Epithelial cell of esophagus (primary cell): ENCODE measurements at regions not wholly inside any gene's neighbourhood (a gene's known extent, or its start where the extent isn't known, plus 50 kb on each side); places are given as distances from the start of the nearest gene placed in this dataset.
"Not testable (repeated sequence)": the region's sequence is repeated elsewhere in the genome, so short reads cannot be mapped to it uniquely, and the experiment has no call there.

Source experiments
- DNase-seq: peaks from one replicate; pipeline ENCODE4 v3.0.0; 2010; ENCODE audit warnings: low read depth
- H3K4me3 ChIP-seq: 2 replicates; pipeline ENCODE4 v1.5.1; 2011; ENCODE audit warnings: mild to moderate bottlenecking, low read length, control low read depth
- CTCF ChIP-seq: IDR thresholded peaks from 2 replicates; pipeline ENCODE4 v1.5.1; 2011; ENCODE audit warnings: low read depth, mild to moderate bottlenecking, low read length, control low read depth, inconsistent platforms; ENCODE audit not compliant: insufficient read depth; ENCODE audit errors: missing control alignments

DNA sequence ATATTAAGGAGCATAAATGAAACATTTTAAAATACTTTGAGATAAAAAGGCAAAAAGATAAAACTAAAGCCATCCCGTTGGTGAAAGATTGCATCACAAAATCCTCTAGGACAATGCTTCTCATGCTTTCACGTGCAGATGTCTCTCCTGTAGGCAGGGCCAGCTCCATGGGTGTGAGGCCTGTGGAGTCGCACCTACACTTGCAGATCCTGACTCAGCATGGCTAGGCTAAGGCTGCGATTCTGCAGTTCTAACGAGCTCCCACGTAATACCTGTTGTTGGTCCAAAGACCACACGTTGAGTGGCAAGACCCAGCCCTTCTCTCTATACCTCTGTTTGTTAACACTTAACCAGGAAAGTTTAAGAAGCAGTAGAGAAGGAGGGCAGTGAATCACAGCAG lies 62.1 kb upstream of the CAPRIN1 start:
- H3K4me3 ChIP-seq, result no peak overlapping the region
- no peak for TF ChIP-seq CTCF
- no peak for DNase-seq

DNA sequence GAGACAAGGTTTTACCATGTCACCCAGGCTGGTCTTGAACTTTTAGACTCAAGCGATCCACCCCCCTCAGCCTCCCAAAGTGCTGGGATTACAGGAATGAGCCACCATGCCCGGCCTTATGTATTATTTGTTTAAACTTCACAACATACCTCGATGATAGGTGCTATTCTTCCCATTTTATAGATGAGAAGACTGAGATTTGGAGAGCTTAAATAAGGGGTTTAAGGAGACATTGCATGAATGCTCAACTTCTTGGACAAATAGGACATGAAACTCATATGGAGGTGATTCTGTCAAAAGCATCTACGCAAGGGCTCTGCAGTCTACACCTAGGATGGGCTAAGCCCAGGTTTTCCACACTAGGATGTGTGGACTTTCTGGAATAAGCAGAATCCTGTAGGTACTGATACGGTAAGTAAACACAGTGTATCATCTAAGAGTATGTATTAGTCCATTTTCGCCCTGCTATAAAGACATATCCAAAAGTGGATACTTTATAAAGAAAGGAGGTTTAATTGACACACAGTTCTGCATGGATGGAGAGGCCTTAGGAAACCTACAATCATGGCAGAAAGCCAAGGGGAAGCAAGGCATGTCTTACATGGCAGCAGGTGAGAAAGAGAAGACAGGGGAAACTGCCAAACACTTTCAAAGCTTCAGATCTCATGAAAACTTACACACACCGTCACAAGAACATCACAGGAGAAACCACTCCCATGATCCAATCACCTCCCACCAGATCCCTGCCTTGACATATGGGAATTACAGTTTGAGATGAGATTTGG lies 62.8 kb upstream of the CAPRIN1 start:
- H3K4me3 ChIP-seq, result no peak overlapping the region
- no peak for TF ChIP-seq CTCF
- DNase-seq, result no peak

- peak; percentile 86 for DNase-seq
Measured at GRCh38 chr11:33987975-33988580, 63.5 kb upstream of the CAPRIN1 start.

GRCh38 chr11:33987545-33987944 lies 64.0 kb upstream of the CAPRIN1 start:
- TF ChIP-seq CTCF, result no peak
- no peak for DNase-seq
- H3K4me3 ChIP-seq, result no peak overlapping the region

More at GRCh38 chr11:33987975-33988580, 63.5 kb upstream of the CAPRIN1 start:
- H3K4me3 ChIP-seq, result no peak overlapping the region
- TF ChIP-seq CTCF, result peak; percentile 80

DNA sequence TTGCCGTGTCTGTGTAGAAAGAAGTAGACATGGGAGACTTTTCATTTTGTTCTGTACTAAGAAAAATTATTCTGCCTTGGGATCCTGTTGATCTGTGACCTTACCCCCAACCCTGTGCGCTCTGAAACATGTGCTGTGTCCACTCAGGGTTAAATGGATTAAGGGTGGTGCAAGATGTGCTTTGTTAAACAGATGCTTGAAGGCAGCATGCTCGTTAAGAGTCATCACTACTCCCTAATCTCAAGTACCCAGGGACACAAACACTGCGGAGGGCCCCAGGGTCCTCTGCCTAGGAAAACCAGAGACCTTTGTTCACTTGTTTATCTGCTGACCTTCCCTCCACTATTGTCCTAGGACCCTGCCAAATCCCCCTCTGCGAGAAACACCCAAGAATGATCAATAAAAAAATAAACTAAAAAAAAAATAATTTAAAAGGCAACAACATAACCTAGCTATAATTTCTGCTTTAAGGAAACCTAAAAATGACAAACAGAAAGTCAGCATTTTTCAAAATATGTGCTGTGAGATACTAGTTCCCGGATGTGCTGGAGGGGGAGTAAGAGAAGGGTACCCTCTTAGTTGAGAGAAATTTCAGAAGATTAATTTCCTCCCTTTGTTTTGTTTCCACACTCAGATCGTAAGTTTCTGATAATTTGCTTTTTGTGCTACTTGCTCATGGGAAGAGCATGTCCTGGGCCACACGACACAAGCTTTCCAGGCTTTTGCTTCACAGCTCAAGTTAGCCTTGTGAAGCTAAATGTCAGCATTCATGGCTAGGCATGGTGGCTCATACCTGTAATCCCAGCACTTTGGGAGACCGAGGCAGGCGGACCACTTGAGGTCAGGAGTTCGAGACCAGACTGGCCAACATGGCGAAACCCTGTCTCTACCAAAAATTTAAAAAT lies 64.7 kb upstream of the CAPRIN1 start:
- DNase-seq, H3K4me3 ChIP-seq: not testable (repeated sequence)

- H3K4me3 ChIP-seq, result no peak overlapping the region
- no peak for DNase-seq
- TF ChIP-seq CTCF, result no peak
Measured at GRCh38 chr11:33984682-33985389, 66.7 kb upstream of the CAPRIN1 start.

GRCh38 chr11:33982661-33983060 lies 68.9 kb upstream of the CAPRIN1 start:
- no peak for TF ChIP-seq CTCF
- no peak overlapping the region for H3K4me3 ChIP-seq
- no peak for DNase-seq
